COLO668 (cell line): ENCODE measurements at regions not wholly inside any gene's neighbourhood (a gene's known extent, or its start where the extent isn't known, plus 50 kb on each side); places are given as distances from the start of the nearest gene placed in this dataset.

ENCODE experiments used
- DNase-seq: peaks from one replicate; lab custom pipeline; 2025; ENCODE audit not compliant: unreplicated experiment; lab: John Stamatoyannopoulos, UW

DNA sequence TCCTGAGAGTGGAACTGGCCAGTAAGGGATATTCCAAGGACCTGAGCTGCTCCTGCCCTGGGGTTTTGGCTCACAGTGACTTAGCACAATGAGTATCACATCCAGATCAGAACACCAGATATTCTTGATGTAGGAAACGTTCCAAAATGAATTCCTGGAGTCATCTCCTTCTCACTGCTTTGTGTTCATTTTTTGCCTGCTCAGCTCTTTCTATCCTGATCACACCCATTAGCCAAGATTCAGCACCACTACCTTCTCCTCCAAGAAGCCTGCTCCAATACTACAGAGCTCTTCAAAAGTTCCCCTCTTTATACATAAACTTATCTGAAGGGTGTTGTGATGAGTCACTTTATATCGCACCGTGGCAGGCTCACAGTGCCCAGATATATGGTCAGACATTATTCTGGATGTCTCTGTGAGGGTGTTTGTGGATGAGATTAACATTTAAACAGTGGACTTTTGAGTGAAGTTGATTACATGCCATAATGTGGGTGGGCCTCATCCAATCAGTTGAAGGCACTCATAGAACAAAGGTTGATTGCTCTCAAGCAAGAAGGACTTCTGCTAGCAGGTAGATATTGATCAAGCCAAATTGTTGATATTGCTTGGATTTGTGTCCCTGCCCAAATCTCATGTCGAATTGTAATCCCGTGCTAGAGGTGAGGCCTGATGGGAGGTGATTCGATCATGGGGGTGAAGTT lies 1155.2 kb upstream of the AUTS2 start:
- DNase-seq: no peak

DNA sequence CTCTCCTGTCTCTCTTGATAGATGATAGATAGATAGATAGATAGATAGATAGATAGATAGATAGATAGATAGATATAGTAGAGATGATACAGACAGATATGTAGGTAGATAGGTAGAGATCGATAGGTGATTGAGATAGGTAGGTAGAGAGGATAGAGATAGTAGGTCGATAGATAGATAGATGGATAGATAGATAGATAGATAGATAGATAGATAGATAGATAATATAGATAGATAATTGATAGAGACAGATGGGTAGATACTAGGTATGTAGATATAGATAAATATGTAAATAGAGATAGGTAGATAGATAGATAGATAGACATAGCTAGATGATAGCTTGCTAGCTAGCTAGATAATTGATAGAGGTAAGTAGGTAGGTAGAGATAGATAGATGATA lies 1154.2 kb upstream of the AUTS2 start:
- no peak for DNase-seq

DNA sequence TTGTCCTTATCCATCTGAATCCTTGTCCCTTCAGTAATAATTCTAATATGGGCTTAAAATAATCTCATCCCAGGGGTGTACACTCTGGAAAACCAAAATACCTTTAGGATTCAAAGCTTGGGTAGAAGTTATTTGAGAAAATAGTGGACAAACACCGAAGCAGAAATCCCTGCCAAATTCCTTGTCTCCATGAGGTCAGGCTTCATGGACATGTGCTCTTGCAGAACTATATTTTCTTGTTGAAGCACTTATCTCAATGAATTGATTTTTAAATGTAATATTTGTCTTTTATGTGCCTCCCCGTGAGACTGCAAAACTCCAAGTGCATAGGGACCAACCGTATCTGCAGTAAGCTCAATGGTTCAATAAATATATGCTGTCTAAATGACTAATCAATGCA lies 1153.3 kb upstream of the AUTS2 start:
- no peak for DNase-seq

DNA sequence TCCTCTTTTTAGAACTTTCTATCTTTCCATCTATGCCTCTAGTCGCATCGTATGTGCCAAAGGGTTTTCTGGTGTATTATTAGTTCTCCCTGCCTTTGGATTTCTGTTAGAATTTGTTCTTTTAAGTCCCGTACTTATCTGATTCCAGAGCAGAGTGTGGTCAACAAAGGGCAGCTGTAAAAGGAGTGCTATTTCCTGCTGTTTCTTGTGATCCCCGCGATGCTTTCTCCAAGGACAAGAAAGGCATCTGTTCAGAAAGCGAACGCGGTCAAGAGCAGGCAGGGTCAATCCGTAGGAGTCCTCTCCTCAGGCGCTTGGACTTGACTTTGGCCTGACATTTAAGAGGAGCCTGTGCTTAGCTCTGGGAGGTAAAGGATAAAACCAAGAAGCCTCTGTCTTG lies 1152.1 kb upstream of the AUTS2 start:
- DNase-seq: no peak

DNA sequence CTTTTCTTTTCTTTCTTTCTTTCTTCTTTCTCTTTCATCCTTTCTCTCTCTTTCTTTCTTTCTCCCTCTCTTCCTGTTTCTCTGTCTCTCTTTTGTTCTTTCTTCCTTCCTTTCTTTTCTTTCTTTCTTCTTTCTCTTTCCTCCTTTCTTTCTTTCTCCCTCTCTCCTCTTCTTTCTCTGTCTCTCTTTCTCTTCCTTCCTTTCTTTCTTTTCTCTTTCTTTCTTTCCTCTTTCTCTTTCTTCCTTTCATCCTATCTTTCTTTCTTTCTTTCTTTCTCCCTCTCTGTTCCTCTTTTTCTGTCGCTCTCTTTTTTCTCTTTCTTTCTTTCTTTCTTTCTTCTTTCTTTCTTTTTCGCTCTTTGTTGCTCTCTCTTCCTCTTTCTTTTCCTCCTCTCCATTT lies 1149.2 kb upstream of the AUTS2 start:
- no peak for DNase-seq

DNA sequence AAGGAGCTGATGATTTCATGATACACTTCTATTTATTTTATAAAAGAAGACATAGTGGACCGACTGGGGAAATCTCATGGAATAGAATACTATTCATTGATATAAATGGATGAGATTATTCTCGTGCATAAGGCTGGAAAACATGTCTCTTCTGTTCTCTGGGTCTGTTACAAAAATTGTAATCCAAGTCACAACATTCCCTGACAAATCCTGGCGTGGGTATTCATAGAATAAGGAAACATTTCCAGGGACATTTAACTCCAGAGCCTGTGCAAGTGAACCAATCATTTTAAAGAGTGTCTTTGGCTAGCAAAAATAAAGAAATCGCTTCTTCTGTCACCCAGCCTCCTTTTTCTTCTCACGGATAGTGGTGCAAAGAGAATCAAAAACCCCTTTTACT lies 1148.5 kb upstream of the AUTS2 start:
- no peak for DNase-seq

DNA sequence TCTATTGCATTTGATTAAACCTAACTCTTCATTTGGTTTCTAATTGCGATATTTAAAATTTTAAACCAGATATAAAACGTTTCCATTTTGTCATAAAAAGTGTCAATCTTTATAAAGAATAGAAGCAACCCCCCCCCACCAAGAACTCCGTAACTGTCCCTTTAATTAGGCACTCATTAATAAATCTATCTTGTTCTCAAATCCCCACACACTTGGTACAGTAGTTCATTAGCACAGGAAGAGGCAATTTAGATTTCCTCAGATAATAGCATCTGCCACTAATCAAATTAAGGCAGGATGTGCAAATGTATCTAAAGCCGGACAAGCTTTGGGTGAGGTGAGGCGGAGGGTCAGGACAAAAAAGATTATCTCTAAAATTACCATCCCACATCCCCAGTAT lies 1143.3 kb upstream of the AUTS2 start:
- DNase-seq: no peak

DNA sequence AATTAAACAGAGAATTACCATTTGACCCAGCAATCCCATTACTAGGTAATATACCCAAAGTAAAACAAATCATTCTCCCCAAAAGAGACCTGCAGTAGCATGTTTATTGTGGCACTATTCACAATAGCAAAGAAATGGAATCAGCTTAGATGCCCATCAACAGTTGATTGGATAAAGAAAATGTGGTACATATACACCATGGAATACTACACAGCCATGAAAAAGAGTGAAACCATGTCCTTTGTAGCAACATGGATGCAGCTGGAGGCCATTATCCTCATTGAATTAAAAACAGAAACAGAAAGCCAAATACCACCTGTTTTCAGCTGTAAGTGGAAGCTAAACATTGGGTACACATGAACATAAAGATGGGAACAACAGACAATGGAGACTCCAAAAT lies 1141.8 kb upstream of the AUTS2 start:
- no peak for DNase-seq

DNA sequence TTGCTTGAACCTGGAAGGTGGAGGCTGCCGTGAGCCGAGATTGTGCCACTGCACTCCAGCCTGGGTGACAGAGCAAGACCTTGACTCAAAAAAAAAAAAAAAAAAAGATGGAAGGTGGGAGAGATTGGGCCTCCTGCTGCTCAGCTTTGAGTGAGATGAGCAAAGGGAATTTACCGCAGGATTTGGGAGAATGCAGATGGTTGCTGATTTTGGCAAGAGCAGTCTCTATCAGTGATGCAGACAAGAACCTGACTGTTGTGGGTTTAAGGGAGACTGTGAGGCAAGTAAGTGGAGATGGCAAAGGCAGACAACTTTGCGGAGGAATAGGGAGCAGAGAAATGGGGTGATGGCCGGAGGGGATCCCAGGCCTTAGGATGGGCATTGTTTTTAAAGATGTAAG lies 1140.8 kb upstream of the AUTS2 start:
- no peak for DNase-seq

DNA sequence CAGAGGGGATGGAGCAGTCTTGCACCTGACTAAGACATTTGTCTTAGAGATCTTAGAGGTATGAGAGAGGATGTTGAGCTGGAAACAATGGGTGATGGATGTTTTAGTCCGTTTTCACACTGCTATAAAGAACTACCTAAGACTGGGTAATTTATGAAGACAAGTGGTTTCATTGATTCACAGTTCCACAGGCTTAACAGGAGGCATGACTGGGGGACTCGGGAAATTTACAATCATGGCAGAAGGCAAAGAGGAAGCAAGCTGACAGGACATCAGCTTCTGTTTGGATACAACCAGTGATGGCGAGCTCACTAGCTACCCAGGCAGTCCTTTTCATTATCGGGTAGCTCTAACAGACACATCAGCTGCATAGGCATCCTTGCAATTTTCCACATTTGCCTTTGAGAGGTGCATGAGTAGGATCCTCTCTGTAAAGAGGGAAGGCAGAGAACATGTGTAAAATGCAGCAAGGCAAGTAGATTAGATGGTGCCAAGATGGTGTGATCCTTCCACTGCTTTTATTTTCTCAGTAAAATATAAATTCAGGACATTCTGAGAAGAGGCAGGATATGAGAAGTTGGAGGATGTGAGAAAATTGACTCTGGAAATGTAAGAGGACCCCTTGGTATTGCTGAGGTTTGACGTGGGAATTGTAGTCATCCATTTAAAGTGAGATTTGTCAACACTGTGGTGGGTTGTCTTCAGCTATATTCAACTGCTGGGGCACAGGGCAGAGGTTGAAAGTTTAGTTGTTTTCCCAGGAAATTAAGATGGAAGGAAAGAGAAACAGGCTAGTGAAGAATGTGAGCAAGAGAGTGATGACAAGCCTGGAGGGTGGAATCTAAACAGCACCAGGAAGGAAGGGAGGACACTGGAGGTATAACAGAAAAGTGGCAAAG lies 1140.0 kb upstream of the AUTS2 start:
- DNase-seq: no peak

DNA sequence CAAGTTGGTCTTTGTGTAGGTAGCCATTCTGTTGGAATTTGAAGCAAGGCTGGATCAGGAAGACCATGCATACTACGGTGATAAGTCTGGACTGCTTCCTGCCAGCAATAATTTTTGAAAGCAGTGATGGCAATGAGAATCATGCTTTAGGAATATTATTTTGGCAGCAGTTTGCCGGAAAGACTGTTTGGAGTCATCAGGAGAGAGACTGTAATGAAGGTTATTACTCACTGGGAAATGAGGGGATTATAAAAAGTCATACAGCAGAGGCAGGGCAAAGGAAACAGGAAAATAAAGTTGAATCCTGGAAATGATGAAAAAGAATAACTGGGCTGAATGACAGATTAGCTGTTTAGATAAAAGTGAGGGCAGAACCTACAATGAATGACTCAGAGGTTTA lies 1136.8 kb upstream of the AUTS2 start:
- DNase-seq: no peak

DNA sequence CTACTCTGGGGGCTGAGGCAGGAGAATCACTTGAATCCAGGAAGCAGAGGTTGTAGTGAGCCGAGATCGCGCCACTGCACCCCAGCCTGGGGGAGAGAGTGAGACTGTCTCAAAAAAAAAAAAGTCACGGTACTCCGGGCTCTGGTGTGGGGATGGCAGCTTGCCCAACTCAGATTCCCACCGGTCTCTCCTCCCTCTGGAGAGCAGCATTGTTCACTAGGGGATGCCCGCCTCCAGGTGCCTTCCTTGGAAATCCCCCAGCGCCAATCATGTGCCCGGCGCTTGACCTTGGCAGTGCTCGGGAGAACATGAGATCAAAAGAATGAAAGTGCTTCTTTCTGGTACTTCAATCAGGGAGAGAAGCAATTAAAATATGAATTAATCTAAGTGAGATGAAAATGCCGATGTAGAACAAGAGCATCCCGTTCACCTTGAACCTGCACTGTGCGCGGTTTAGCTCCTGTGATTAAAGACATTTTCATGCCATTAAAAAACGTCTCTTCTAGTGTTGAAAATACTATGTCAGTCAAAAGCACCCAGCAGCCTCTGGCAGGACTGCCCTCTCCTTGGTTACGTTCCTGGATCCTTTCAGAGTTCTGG lies 1127.3 kb upstream of the AUTS2 start:
- DNase-seq: peak; percentile 28

DNA sequence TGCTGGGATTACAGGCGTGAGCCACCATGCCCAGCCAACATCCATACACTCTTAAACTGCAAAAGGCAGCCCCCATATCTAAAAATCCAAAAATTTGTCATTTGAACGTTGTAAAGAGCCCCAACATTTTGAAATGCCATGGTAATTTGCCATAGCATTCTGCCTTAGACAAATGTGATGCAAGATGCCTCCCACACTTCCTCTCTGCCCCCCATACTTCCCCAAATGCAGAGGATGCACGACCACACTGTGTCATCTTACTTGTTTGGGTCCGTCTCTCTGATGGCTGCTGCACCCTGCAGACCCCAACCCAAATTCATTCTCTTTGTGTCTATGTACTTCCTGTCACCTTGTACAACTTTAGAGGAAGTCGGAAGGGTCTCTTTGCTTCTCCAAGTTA lies 1125.6 kb upstream of the AUTS2 start:
- DNase-seq: no peak

DNA sequence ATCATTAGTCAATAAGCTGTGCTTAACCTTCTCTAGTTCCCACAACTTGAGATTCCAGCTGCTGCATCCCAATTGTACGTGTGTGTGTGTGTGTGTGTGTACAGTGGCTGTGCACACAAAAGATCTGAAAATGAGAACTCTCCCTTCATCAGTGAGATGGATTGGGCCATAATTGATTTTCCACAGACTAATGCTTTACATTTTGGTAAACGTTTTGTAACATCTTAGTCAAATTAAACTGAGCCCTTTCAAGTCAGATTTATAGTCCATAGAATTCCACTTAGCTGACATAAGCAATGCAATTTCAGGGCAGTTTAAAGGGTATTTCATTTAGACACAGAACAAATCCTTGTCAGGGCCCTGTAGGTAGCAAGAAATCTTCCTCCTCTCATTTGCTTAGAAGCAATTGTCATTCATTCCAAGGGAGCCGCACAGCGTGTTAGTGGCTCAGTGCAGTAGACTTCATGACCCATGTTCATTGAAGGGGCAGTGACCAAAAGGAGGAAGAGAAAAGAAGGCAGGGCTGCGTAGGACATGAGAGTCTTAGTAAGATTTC lies 1123.5 kb upstream of the AUTS2 start:
- DNase-seq: no peak

DNA sequence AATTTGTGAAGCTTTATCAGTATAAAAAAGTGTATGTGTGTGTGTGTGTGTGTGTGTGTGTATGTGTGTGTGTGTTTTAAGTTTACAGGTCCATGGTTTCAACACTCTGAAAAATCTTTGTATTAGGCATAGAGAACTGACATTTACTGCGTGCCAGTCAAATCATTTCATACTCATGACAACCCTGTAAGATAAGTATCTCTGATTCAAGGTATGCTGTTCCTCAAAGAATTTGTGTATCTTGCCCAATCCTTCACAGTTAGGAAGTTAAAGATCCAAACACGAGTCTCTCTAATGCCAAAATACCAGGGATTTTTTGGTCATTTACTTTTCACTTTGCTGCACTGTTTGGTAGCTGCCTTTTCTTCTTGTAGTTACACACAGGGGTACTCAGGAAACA lies 1121.3 kb upstream of the AUTS2 start:
- no peak for DNase-seq

DNA sequence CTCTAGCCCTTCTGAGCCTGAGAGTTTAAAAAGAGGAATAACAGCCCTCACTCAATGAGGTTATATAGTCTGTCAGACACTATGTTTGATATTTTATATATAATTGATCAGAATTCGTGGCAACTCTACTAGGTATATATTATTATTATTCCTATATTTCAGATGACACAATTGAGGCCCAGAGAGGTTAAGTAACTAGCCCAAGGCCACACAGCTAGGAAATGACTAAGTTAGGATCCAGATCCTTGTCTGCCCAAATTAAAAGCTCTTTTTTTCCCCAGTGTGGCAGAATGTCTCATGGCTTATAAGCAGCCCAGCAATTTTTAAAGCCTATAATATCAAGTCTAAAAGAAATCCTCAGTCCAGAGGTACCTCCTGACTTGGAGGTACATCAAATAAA lies 1119.9 kb upstream of the AUTS2 start:
- DNase-seq: no peak

DNA sequence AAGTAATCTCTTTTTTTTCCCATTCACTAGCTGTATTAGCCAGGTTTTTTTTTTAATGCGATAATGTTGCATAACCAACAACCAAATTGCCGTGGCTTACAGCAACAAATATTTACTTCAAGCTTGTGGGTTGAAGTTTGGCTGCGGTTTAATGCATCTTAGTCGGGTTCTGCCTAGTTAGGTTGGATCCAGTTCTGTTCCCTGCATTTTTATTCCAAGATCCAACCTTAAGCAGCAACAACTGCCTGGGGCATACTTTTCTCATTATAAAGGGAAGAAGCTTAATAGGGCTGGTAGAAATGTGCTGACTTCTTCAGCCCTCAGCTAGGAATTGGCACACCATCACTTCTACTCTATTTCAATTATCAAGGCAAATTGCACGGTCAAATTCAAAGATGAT lies 1115.5 kb upstream of the AUTS2 start:
- DNase-seq: no peak

DNA sequence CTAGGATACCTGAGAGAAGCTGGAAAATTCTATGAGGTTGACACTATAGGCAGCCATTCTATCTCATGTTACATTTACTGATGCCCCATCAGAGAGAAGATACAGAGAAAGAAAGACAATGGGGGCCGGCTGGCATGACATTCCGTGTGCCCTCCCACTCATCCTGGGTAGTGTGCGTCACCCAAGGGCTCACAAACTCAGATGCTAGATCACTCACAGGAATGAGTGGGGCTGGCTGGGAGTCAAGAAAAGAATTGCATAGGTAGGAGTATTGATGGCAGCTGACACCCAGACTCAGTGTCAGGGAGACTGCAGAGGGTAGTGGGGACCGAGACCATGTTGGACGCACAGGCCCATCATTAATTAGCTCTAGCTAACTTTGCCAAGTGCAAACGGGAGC lies 1113.5 kb upstream of the AUTS2 start:
- DNase-seq: no peak

DNA sequence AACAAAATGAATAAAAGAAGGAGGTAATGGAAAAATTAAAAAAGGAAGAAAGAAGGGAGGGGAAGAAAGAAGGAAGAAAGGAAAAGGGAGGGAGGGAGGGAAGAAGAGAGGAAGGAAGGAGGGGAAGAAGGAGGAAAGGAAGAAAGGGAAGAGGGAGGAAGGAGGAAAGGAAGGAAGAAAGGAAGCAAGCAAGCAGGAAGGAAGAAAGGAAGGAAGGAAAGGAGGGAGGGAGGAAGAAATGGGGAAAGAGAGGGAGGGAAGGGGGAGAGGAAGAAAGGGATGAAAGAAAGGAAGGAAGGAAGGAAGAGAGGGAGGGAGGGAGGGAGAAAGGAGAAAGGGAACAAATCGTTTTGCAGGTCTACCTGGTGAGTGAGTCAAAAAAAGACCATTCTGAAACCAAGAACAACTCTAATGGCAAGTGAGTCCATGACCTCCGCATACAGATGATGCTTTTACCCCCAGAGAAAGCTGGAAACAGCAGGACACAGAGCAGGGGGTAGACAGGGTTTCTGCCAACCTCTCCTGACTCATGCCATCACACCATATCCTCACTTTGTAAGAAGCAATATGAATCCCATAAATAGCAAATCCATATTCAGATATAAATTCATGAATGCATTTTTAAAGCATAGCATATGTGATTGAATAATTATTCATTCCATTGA lies 1112.9 kb upstream of the AUTS2 start:
- DNase-seq: no peak

DNA sequence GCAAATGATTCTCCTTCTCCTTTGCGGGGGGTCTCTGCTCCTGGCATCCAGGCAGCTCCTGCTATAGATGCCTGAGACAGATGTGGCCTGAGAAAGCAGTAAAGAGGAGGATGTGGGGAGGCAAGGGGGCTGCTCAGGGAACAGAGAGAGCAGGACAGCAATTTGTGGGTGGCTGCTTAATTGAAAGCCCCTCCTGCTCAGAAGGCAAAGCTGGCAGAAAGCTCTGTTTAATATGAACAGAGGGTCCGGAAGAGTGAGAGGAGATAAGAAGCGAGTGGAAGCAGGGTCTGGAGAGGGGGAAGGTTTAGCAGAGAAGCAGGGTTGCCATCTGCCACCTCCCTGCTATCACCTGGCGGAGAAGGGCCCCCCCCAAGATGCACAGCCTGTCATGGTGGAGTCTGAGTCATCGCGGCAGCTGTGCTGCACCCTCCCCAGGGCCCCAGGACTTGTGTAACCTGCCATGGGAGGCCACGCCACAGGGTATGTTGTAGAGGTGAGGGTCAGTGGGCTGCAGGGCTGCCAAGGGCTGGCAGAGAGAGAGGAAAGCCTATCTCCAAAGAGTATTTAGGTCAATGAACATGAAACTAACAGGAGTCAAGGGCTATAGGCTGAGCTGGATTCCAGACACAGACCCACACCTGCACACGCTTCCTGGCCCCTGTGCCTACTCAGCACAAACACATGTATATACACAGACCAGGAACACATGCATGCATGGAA lies 1109.8 kb upstream of the AUTS2 start:
- peak; percentile 57 for DNase-seq
